OCI-LY7 (cell line): ENCODE measurements at regions not wholly inside any gene's neighbourhood (a gene's known extent, or its start where the extent isn't known, plus 50 kb on each side); places are given as distances from the start of the nearest gene placed in this dataset.
A peak's percentile ranks its signal among the peaks of the same experiment; 100 is the strongest.

ENCODE experiments used
- BruUV-seq: library from RNA; stranded (reverse); fragments of 400-500 nt; replicated peaks from 2 replicates; lab custom pipeline; 2021; lab: Mats Ljungman, UMichigan
- CTCF ChIA-PET: fragments of 300-600 bp; sonication (Branson Sonifier 250); formaldehyde crosslinking; loops from one replicate; lab custom pipeline; 2022; ENCODE audit warnings: antibody characterized with exemption; ENCODE audit not compliant: unreplicated experiment; lab: Charles Lee
- POLR2A ChIA-PET: fragments of 300-600 bp; sonication (Branson Sonifier 250); formaldehyde crosslinking; loops from one replicate; lab custom pipeline; 2022; ENCODE audit warnings: antibody characterized with exemption; lab: Charles Lee
- DNase-seq: peaks from one replicate; pipeline ENCODE4 v3.0.0-alpha.2; 2015; ENCODE audit warnings: low spot score
- H2AFZ ChIP-seq: fragments of 200-600 bp; sonication (generic), shearing (Covaris generic); 2 replicates; pipeline ENCODE4 v1.6.1; 2014; ENCODE audit warnings: mild to moderate bottlenecking, antibody characterized with exemption, low read length, moderate library complexity
- H3K27ac ChIP-seq: fragments of 200-600 bp; sonication (generic); 2 replicates; pipeline ENCODE4 v1.5.1; 2014; ENCODE audit warnings: mixed run types, low read depth, mild to moderate bottlenecking, moderate library complexity, low read length, inconsistent platforms; ENCODE audit not compliant: poor library complexity, severe bottlenecking
- H3K36me3 ChIP-seq: fragments of 200-600 bp; sonication (generic); 2 replicates; pipeline ENCODE4 v1.6.1; 2014; ENCODE audit warnings: mild to moderate bottlenecking, antibody characterized with exemption, low read length, moderate library complexity, mixed read lengths; ENCODE audit not compliant: insufficient read depth
- H3K4me1 ChIP-seq: fragments of 200-600 bp; sonication (generic); 2 replicates; pipeline ENCODE4 v1.5.1; 2014; ENCODE audit warnings: mild to moderate bottlenecking, low read length; ENCODE audit not compliant: insufficient read depth, poor library complexity, severe bottlenecking
- H3K4me2 ChIP-seq: fragments of 200-600 bp; sonication (generic); 2 replicates; pipeline ENCODE4 v1.6.1; 2014; ENCODE audit warnings: mild to moderate bottlenecking, low read length
- H3K4me3 ChIP-seq: fragments of 200-600 bp; sonication (generic); 2 replicates; pipeline ENCODE4 v1.5.1; 2014; ENCODE audit warnings: mild to moderate bottlenecking, low read depth, low read length; ENCODE audit not compliant: poor library complexity, severe bottlenecking
- H3K79me2 ChIP-seq: fragments of 200-600 bp; sonication (generic); 2 replicates; pipeline ENCODE4 v1.6.1; 2016; ENCODE audit warnings: low read depth, mild to moderate bottlenecking, low read length, moderate library complexity, mixed read lengths; ENCODE audit not compliant: insufficient read depth
- H3K9me2 ChIP-seq: fragments of 200-600 bp; sonication (generic); 2 replicates; pipeline ENCODE4 v1.6.1; 2016; ENCODE audit warnings: mild to moderate bottlenecking, low read length, mixed read lengths; ENCODE audit not compliant: insufficient read depth
- H3K9me3 ChIP-seq: fragments of 200-600 bp; sonication (generic); 2 replicates; pipeline ENCODE4 v1.6.1; 2014; ENCODE audit warnings: mild to moderate bottlenecking, mixed run types, low read length, mixed read lengths
- H4K20me1 ChIP-seq: fragments of 200-600 bp; sonication (generic); 2 replicates; pipeline ENCODE4 v1.6.1; 2014; ENCODE audit warnings: mild to moderate bottlenecking, antibody characterized with exemption, low read length, moderate library complexity, mixed read lengths; ENCODE audit not compliant: insufficient read depth
- EZH2phosphoT487 ChIP-seq: fragments of 200-600 bp; sonication (generic); IDR thresholded peaks from 2 replicates; pipeline ENCODE4 v1.6.1; 2018; ENCODE audit warnings: low read depth, borderline replicate concordance, mild to moderate bottlenecking, mixed run types, antibody characterized with exemption, low read length, moderate library complexity, mixed read lengths
- intact Hi-C: fragments of 100-400 bp; cut with micrococcal nuclease; formaldehyde crosslinking; loops from one replicate; pipeline ENCODE4 v1.10.0; 2022; ENCODE audit not compliant: unreplicated experiment
- TF ChIP-seq, protein P1 (sequence below): fragments of 200-600 bp; sonication (generic); conservative IDR thresholded peaks from 2 replicates; pipeline ENCODE4 v1.5.1; 2014; ENCODE audit warnings: mild to moderate bottlenecking, antibody characterized with exemption, low read length, moderate library complexity, mixed read lengths

DNA sequence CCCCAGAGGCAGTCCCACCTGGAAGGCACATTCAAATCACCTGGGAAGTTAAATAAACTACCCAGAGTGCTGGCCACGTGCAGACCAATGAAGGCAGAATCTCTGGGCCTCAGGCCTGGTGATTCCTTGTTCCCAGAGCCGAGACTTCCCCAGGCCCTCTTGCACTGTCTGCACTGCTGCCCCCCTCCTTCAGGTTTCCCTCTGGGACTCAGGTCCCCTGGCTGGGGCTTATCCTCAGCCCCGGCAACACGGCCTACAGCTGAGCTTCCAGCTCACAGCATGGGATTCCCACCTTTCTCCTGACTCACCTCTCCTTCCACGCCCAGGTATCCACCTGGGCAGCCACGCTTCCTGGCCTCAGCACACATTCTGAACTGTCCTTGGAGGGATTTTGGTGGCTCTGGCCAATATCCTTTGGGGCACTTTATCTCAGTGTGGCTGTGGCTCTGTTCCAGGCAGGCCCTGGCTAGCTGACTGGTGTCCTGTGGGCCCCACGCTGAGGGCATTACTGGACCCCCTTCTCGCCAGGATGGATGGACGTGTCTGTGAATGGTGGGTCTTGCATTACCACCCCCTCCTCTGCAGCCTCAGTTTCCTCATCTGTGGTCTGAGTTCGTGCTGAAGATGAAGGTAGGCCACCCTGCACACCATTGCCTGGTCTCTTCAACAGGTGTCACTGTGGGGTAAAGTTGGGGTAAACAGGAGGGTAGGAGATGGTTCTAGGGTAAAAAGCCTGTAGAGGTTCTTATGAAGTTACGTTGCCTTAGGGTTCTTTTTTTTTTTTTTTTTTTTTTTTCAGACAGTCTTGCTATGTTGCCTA is 165.7 kb downstream of the IRF8 start:
- H3K27ac ChIP-seq = no peak overlapping the region
- no peak overlapping the region for H3K4me3 ChIP-seq
- ChIA-PET POLR2A (no interaction called here), CTCF (no interaction called here)
- H3K4me2 ChIP-seq = no peak overlapping the region
- H2AFZ ChIP-seq = no peak overlapping the region
- H4K20me1 ChIP-seq = no peaks in the 10 kb centered on the region
- TF ChIP-seq, protein P1, sequence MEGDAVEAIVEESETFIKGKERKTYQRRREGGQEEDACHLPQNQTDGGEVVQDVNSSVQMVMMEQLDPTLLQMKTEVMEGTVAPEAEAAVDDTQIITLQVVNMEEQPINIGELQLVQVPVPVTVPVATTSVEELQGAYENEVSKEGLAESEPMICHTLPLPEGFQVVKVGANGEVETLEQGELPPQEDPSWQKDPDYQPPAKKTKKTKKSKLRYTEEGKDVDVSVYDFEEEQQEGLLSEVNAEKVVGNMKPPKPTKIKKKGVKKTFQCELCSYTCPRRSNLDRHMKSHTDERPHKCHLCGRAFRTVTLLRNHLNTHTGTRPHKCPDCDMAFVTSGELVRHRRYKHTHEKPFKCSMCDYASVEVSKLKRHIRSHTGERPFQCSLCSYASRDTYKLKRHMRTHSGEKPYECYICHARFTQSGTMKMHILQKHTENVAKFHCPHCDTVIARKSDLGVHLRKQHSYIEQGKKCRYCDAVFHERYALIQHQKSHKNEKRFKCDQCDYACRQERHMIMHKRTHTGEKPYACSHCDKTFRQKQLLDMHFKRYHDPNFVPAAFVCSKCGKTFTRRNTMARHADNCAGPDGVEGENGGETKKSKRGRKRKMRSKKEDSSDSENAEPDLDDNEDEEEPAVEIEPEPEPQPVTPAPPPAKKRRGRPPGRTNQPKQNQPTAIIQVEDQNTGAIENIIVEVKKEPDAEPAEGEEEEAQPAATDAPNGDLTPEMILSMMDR = 0 out of 2 replicates have a peak, but pooled peaks have one; percentile 18
- no peak for TF ChIP-seq EZH2phosphoT487
- DNase-seq = no peak
- no TSS peak for BruUV-seq
- intact Hi-C loops = no loop called here
- H3K9me2 ChIP-seq = no peaks in the 10 kb centered on the region
- H3K4me1 ChIP-seq = no peaks in the 10 kb centered on the region
- no peaks in the 10 kb centered on the region for H3K79me2 ChIP-seq
- H3K9me3 ChIP-seq = no peaks in the 10 kb centered on the region
- H3K36me3 ChIP-seq = no peaks in the 10 kb centered on the region

DNA sequence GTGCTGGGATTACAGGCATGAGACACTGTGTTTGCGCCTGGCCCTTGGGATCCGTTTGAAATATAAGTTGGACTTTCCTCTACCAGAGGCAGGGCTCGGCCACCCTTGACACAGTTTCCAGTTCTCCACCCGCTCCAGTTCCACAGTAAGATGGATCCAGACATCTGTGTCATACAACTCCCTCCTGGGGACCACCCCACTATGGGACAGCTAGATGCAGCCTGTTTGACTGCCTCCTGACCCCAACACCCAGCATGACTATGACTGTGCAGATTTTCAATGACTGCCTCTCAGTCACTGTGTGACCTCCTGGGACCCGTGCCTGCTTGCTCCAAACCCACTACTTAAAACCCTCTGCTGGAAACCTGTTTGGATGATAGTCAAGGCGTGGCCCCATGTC is 166.7 kb downstream of the IRF8 start:
- Histone ChIP-seq H3K4me3 (no peak overlapping the region), H2AFZ (no peak overlapping the region), H3K4me1 (no peaks in the 10 kb centered on the region), H3K36me3 (no peaks in the 10 kb centered on the region), H3K9me3 (no peaks in the 10 kb centered on the region), H3K4me2 (no peak overlapping the region), H4K20me1 (no peaks in the 10 kb centered on the region), H3K9me2 (no peaks in the 10 kb centered on the region), H3K27ac (no peak overlapping the region), H3K79me2 (no peaks in the 10 kb centered on the region)
- ChIA-PET POLR2A (no interaction called here), CTCF (no interaction called here)
- intact Hi-C loops = no loop called here
- BruUV-seq = no TSS peak
- DNase-seq = no peak
- TF ChIP-seq, protein P1 = no peak
- no peak for TF ChIP-seq EZH2phosphoT487

DNA sequence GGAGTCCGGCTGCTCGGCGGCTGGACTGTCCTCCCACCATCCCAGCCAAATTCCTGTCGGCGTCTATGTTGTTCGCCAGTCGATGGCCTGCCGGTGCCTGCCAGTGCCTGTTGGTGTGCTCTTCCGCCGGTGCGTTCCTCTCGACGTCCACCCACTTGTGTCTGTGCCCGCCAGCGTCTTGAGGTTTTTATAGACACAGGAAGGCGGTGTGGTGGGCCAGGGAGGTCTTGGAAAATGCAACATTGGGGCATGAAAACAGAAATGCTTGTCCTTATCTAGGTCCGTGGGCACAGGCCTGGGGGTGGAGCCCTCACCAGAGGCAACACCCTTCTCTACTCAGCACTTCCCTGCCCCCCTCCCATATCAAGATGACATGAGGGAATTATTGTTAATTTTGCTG is 167.8 kb downstream of the IRF8 start:
- Histone ChIP-seq H3K9me2 (no peaks in the 10 kb centered on the region), H3K36me3 (no peaks in the 10 kb centered on the region)
- BruUV-seq = no TSS peak

More for the DNA sequence above, 167.8 kb downstream of the IRF8 start:
- no peaks in the 10 kb centered on the region for H3K79me2 ChIP-seq
- no peaks in the 10 kb centered on the region for H4K20me1 ChIP-seq
- no peak overlapping the region for H3K4me2 ChIP-seq
- H3K27ac ChIP-seq = no peak overlapping the region
- no peak for DNase-seq
- H3K9me3 ChIP-seq = no peaks in the 10 kb centered on the region
- CTCF ChIA-PET = interaction anchor here (0.6 kb wide), 1 partner anchor 44 kb away, joined by 3 read pairs; no protein-coding TSS in a partner anchor
- intact Hi-C loops = no loop called here
- no peak overlapping the region for H2AFZ ChIP-seq
- POLR2A ChIA-PET = no interaction called here
- H3K4me3 ChIP-seq = no peak overlapping the region
- no peaks in the 10 kb centered on the region for H3K4me1 ChIP-seq
- TF ChIP-seq, protein P1 = no peak
- TF ChIP-seq EZH2phosphoT487 = no peak
